ENCODE measurements at regions not wholly inside any gene's neighbourhood (a gene's known extent, or its start where the extent isn't known, plus 50 kb on each side); places are given as distances from the start of the nearest gene placed in this dataset.

- Histone ChIP-seq H3K27me3 (ENCODE audit: control insufficient read depth in 1 of 2, insufficient read depth in 2 of 2, low read length in 2 of 2) (no peaks in the 10 kb centered on the region), H3K9me3 (ENCODE audit: control insufficient read depth in 2 of 2, low read length in 2 of 2) (peaks cover 0 to 4% of the 10 kb centered on the region in 2 donors), H3K27ac (ENCODE audit: low read length) (no peak overlapping the region), H3K9ac (ENCODE audit: low read length in 2 of 2) (no peak overlapping the region), H3K36me3 (ENCODE audit: control insufficient read depth in 2 of 2, insufficient read depth in 2 of 2, low read length in 2 of 2) (no peaks in the 10 kb centered on the region), H3K4me1 (ENCODE audit: control insufficient read depth, insufficient read depth, low read length) (peaks cover 17% of the 10 kb centered on the region), H3K4me3 (ENCODE audit: low read length in 2 of 2) (no peak overlapping the region)
Measured at GRCh38 chr13:27001705-27002104, 169.9 kb downstream of the USP12 start.

- H3K9ac ChIP-seq (ENCODE audit: low read length in 2 of 2): no peak overlapping the region
- no peak overlapping the region for H3K4me3 ChIP-seq (ENCODE audit: low read length in 2 of 2)
- peaks cover 0 to 4% of the 10 kb centered on the region in 2 donors for H3K9me3 ChIP-seq (ENCODE audit: control insufficient read depth in 2 of 2, low read length in 2 of 2)
- H3K4me1 ChIP-seq (ENCODE audit: control insufficient read depth, insufficient read depth, low read length): peaks cover 9% of the 10 kb centered on the region
- no peaks in the 10 kb centered on the region for H3K36me3 ChIP-seq (ENCODE audit: control insufficient read depth in 2 of 2, insufficient read depth in 2 of 2, low read length in 2 of 2)
- no peaks in the 10 kb centered on the region for H3K27me3 ChIP-seq (ENCODE audit: control insufficient read depth in 1 of 2, insufficient read depth in 2 of 2, low read length in 2 of 2)
- H3K27ac ChIP-seq (ENCODE audit: low read length): no peak overlapping the region
Measured at GRCh38 chr13:27000686-27001085, 170.9 kb downstream of the USP12 start.

- H3K9me3 ChIP-seq (ENCODE audit: control insufficient read depth in 2 of 2, low read length in 2 of 2): peaks cover 0 to 4% of the 10 kb centered on the region in 2 donors
- no peak overlapping the region for H3K4me3 ChIP-seq (ENCODE audit: low read length in 2 of 2)
- no peak overlapping the region for H3K27ac ChIP-seq (ENCODE audit: low read length)
- no peaks in the 10 kb centered on the region for H3K27me3 ChIP-seq (ENCODE audit: control insufficient read depth in 1 of 2, insufficient read depth in 2 of 2, low read length in 2 of 2)
- H3K9ac ChIP-seq (ENCODE audit: low read length in 2 of 2): no peak overlapping the region
- peaks cover 8% of the 10 kb centered on the region for H3K4me1 ChIP-seq (ENCODE audit: control insufficient read depth, insufficient read depth, low read length)
- H3K36me3 ChIP-seq (ENCODE audit: control insufficient read depth in 2 of 2, insufficient read depth in 2 of 2, low read length in 2 of 2): no peaks in the 10 kb centered on the region
Measured at GRCh38 chr13:26999499-26999898, 172.1 kb downstream of the USP12 start.

- Histone ChIP-seq H3K27ac (ENCODE audit: low read length) (no peak overlapping the region), H3K4me3 (ENCODE audit: low read length in 2 of 2) (no peak overlapping the region), H3K4me1 (ENCODE audit: control insufficient read depth, insufficient read depth, low read length) (peaks cover 14% of the 10 kb centered on the region), H3K36me3 (ENCODE audit: control insufficient read depth in 2 of 2, insufficient read depth in 2 of 2, low read length in 2 of 2) (no peaks in the 10 kb centered on the region), H3K9ac (ENCODE audit: low read length in 2 of 2) (no peak overlapping the region), H3K27me3 (ENCODE audit: control insufficient read depth in 1 of 2, insufficient read depth in 2 of 2, low read length in 2 of 2) (no peaks in the 10 kb centered on the region), H3K9me3 (ENCODE audit: control insufficient read depth in 2 of 2, low read length in 2 of 2) (peaks cover 0 to 4% of the 10 kb centered on the region in 2 donors)
Measured at GRCh38 chr13:26998292-26998691, 173.3 kb downstream of the USP12 start.

GRCh38 chr13:26996965-26997752 is 174.5 kb downstream of the USP12 start:
- no peaks in the 10 kb centered on the region for H3K36me3 ChIP-seq (ENCODE audit: control insufficient read depth in 2 of 2, insufficient read depth in 2 of 2, low read length in 2 of 2)
- no peak overlapping the region for H3K27ac ChIP-seq (ENCODE audit: low read length)
- H3K9ac ChIP-seq (ENCODE audit: low read length in 2 of 2): no peak overlapping the region
- peaks cover 24% of the 10 kb centered on the region for H3K4me1 ChIP-seq (ENCODE audit: control insufficient read depth, insufficient read depth, low read length)
- H3K27me3 ChIP-seq (ENCODE audit: control insufficient read depth in 1 of 2, insufficient read depth in 2 of 2, low read length in 2 of 2): no peaks in the 10 kb centered on the region
- H3K9me3 ChIP-seq (ENCODE audit: control insufficient read depth in 2 of 2, low read length in 2 of 2): no peaks in the 10 kb centered on the region
- H3K4me3 ChIP-seq (ENCODE audit: low read length in 2 of 2): no peak overlapping the region

GRCh38 chr13:26995159-26995558 is 176.5 kb downstream of the USP12 start:
- Histone ChIP-seq H3K27ac (ENCODE audit: low read length) (no peak overlapping the region), H3K4me3 (ENCODE audit: low read length in 2 of 2) (no peak overlapping the region), H3K4me1 (ENCODE audit: control insufficient read depth, insufficient read depth, low read length) (peaks cover 42% of the 10 kb centered on the region), H3K9me3 (ENCODE audit: control insufficient read depth in 2 of 2, low read length in 2 of 2) (no peaks in the 10 kb centered on the region), H3K27me3 (ENCODE audit: control insufficient read depth in 1 of 2, insufficient read depth in 2 of 2, low read length in 2 of 2) (no peaks in the 10 kb centered on the region), H3K9ac (ENCODE audit: low read length in 2 of 2) (no peak overlapping the region), H3K36me3 (ENCODE audit: control insufficient read depth in 2 of 2, insufficient read depth in 2 of 2, low read length in 2 of 2) (no peaks in the 10 kb centered on the region)

- H3K4me3 ChIP-seq (ENCODE audit: low read length in 2 of 2): no peak overlapping the region
- no peaks in the 10 kb centered on the region for H3K36me3 ChIP-seq (ENCODE audit: control insufficient read depth in 2 of 2, insufficient read depth in 2 of 2, low read length in 2 of 2)
- peak overlapping the region; percentile 11 for H3K27ac ChIP-seq (ENCODE audit: low read length)
- H3K9ac ChIP-seq (ENCODE audit: low read length in 2 of 2): no peak overlapping the region
- H3K4me1 ChIP-seq (ENCODE audit: control insufficient read depth, insufficient read depth, low read length): peaks cover 53% of the 10 kb centered on the region
- H3K27me3 ChIP-seq (ENCODE audit: control insufficient read depth in 1 of 2, insufficient read depth in 2 of 2, low read length in 2 of 2): no peaks in the 10 kb centered on the region
- no peaks in the 10 kb centered on the region for H3K9me3 ChIP-seq (ENCODE audit: control insufficient read depth in 2 of 2, low read length in 2 of 2)
Measured at GRCh38 chr13:26993780-26994179, 177.8 kb downstream of the USP12 start.

GRCh38 chr13:26992951-26993719 is 178.5 kb downstream of the USP12 start:
- Histone ChIP-seq H3K36me3 (ENCODE audit: control insufficient read depth in 2 of 2, insufficient read depth in 2 of 2, low read length in 2 of 2) (no peaks in the 10 kb centered on the region), H3K9ac (ENCODE audit: low read length in 2 of 2) (no peak overlapping the region), H3K27ac (ENCODE audit: low read length) (peak overlapping the region; percentile 77), H3K9me3 (ENCODE audit: control insufficient read depth in 2 of 2, low read length in 2 of 2) (no peaks in the 10 kb centered on the region), H3K4me1 (ENCODE audit: control insufficient read depth, insufficient read depth, low read length) (peaks cover 60% of the 10 kb centered on the region), H3K4me3 (ENCODE audit: low read length in 2 of 2) (no peak overlapping the region), H3K27me3 (ENCODE audit: control insufficient read depth in 1 of 2, insufficient read depth in 2 of 2, low read length in 2 of 2) (no peaks in the 10 kb centered on the region)

GRCh38 chr13:26991508-26992181 is 180.0 kb downstream of the USP12 start:
- Histone ChIP-seq H3K9me3 (ENCODE audit: control insufficient read depth in 2 of 2, low read length in 2 of 2) (no peaks in the 10 kb centered on the region), H3K27ac (ENCODE audit: low read length) (peak overlapping the region; percentile 77), H3K4me1 (ENCODE audit: control insufficient read depth, insufficient read depth, low read length) (peaks cover 61% of the 10 kb centered on the region), H3K27me3 (ENCODE audit: control insufficient read depth in 1 of 2, insufficient read depth in 2 of 2, low read length in 2 of 2) (no peaks in the 10 kb centered on the region), H3K4me3 (ENCODE audit: low read length in 2 of 2) (peak overlapping the region in 1 of 2 donors; percentile 22), H3K36me3 (ENCODE audit: control insufficient read depth in 2 of 2, insufficient read depth in 2 of 2, low read length in 2 of 2) (no peaks in the 10 kb centered on the region), H3K9ac (ENCODE audit: low read length in 2 of 2) (no peak overlapping the region)

GRCh38 chr13:26989957-26990713 is 181.5 kb downstream of the USP12 start:
- Histone ChIP-seq H3K4me3 (ENCODE audit: low read length in 2 of 2) (no peak overlapping the region), H3K9ac (ENCODE audit: low read length in 2 of 2) (no peak overlapping the region), H3K27me3 (ENCODE audit: control insufficient read depth in 1 of 2, insufficient read depth in 2 of 2, low read length in 2 of 2) (no peaks in the 10 kb centered on the region), H3K9me3 (ENCODE audit: control insufficient read depth in 2 of 2, low read length in 2 of 2) (no peaks in the 10 kb centered on the region), H3K36me3 (ENCODE audit: control insufficient read depth in 2 of 2, insufficient read depth in 2 of 2, low read length in 2 of 2) (no peaks in the 10 kb centered on the region), H3K27ac (ENCODE audit: low read length) (no peak overlapping the region), H3K4me1 (ENCODE audit: control insufficient read depth, insufficient read depth, low read length) (peaks cover 66% of the 10 kb centered on the region)

Data from stomach smooth muscle (tissue), 2 donors.